ENCODE measurements at regions not wholly inside any gene's neighbourhood (a gene's known extent, or its start where the extent isn't known, plus 50 kb on each side); places are given as distances from the start of the nearest gene placed in this dataset.

GRCh38 chrX:39750256-39750790 is 347.4 kb downstream of the BCOR start:
- H3K27ac ChIP-seq, result no peak overlapping the region
- no peak for TF ChIP-seq CTCF (IDR thresholded peaks at IDR 0.05)
- TF ChIP-seq POLR2A (IDR thresholded peaks at IDR 0.05), result no peak
- no peak for TF ChIP-seq POLR2AphosphoS5 (IDR thresholded peaks at IDR 0.05)
- intact Hi-C loops (cut with DNase I; ENCODE audit: low total_unique reads), result no loop called here
- no peak for DNase-seq (ENCODE audit: low spot score in 2 of 2)
- no peaks in the 10 kb centered on the region for H3K36me3 ChIP-seq
- H3K4me3 ChIP-seq, result no peak overlapping the region
- H3K27me3 ChIP-seq, result peaks cover 0 to 36% of the 10 kb centered on the region in 2 donors
- H3K4me1 ChIP-seq, result no peaks in the 10 kb centered on the region
- no peaks in the 10 kb centered on the region for H3K9me3 ChIP-seq

DNA sequence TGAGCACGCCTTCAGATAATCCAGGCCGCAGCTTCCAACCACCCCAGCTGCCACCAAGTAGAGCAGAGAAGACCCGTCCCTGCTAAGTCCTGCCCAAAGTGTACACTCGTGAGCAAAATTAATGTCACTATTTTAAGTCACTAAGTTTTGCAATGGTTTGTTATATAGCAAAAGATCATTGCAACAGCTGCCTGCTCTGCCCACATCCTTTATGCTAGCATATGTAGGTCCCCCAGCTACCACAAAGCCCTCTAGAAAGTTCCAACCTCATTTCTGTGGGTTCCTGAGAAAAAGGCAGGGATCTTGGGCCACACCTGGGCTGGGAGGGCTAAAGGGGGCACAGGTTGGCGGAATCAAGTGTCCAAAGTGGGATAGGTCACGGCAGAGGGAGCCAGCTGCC is 346.9 kb downstream of the BCOR start:
- no peak for DNase-seq (ENCODE audit: low spot score in 2 of 2)
- Histone ChIP-seq H3K9me3 (no peaks in the 10 kb centered on the region), H3K27me3 (peaks cover 0 to 39% of the 10 kb centered on the region in 2 donors), H3K4me1 (no peaks in the 10 kb centered on the region), H3K36me3 (no peaks in the 10 kb centered on the region), H3K27ac (no peak overlapping the region), H3K4me3 (no peak overlapping the region)
- intact Hi-C loops (cut with DNase I; ENCODE audit: low total_unique reads), result no loop called here
- TF ChIP-seq POLR2A (IDR thresholded peaks at IDR 0.05) (no peak), POLR2AphosphoS5 (IDR thresholded peaks at IDR 0.05) (no peak), CTCF (IDR thresholded peaks at IDR 0.05) (no peak)

- no peaks in the 10 kb centered on the region for H3K36me3 ChIP-seq
- intact Hi-C loops (cut with DNase I; ENCODE audit: low total_unique reads), result no loop called here
- H3K4me1 ChIP-seq, result no peaks in the 10 kb centered on the region
- H3K4me3 ChIP-seq, result no peak overlapping the region
- peaks cover 0 to 40% of the 10 kb centered on the region in 2 donors for H3K27me3 ChIP-seq
- DNase-seq (ENCODE audit: low spot score in 2 of 2), result no peak
- H3K9me3 ChIP-seq, result no peaks in the 10 kb centered on the region
- TF ChIP-seq POLR2A (IDR thresholded peaks at IDR 0.05) (no peak), CTCF (IDR thresholded peaks at IDR 0.05) (no peak), POLR2AphosphoS5 (IDR thresholded peaks at IDR 0.05) (no peak)
- H3K27ac ChIP-seq, result no peak overlapping the region
Observed at GRCh38 chrX:39752815-39753214, 344.9 kb downstream of the BCOR start.

GRCh38 chrX:39753293-39753996 is 344.3 kb downstream of the BCOR start:
- Histone ChIP-seq H3K9me3 (no peaks in the 10 kb centered on the region), H3K27me3 (peaks cover 0 to 45% of the 10 kb centered on the region in 2 donors), H3K27ac (no peak overlapping the region), H3K36me3 (no peaks in the 10 kb centered on the region), H3K4me3 (no peak overlapping the region), H3K4me1 (no peaks in the 10 kb centered on the region)
- intact Hi-C loops (cut with DNase I; ENCODE audit: low total_unique reads), result no loop called here
- no peak for TF ChIP-seq POLR2AphosphoS5 (IDR thresholded peaks at IDR 0.05)
- no peak for TF ChIP-seq POLR2A (IDR thresholded peaks at IDR 0.05)
- no peak for TF ChIP-seq CTCF (IDR thresholded peaks at IDR 0.05)
- no peak for DNase-seq (ENCODE audit: low spot score in 2 of 2)

DNA sequence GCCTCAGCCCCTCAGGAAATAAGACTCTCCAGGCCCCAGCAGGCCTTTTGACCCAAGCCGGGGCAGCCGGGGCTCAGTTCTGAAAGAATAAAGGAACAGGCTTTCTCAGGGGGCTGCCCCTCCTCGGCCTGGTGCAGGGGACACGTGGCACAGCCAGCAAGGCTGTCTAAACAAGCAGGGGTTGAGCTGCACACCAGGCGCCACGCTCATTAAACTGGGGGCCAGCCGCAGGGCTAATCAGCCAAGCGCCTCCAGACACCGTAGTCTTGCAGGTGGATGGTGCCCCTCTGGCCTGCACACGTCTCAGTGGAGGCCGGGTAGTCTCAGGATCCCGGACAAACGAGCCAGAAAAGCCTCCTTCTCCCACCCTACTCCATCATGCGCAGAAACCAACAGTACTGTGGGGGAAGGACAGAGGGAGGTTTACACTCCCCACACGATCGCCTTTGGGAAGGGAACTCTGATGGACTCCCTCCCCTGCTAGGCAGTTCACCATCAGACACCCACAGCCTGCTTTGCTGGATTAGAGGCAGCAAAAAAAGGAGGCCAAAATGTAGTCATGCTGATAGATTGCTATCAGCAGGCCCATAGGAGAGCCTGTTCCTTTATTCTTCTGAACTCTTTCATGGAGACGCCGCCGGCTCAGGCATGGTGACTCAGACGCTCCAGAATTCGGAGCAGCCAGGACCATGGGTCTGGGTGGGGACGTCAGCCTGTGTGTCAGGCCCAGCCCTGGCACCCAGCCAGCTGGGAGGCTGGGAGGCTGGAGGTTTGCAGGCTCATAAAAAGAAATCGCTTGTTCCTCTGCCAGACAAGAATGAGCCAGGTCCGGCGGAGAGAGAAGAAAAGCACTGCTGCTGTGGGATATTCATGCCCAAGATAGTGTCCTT is 342.4 kb downstream of the BCOR start:
- no peaks in the 10 kb centered on the region for H3K9me3 ChIP-seq
- no peak overlapping the region for H3K4me3 ChIP-seq
- H3K4me1 ChIP-seq, result no peaks in the 10 kb centered on the region
- no peaks in the 10 kb centered on the region for H3K36me3 ChIP-seq
- peak; percentile 67 to 88 for DNase-seq (ENCODE audit: low spot score in 2 of 2)
- peak in 2 of 3 donors; percentile 59 to 67 for TF ChIP-seq POLR2AphosphoS5 (IDR thresholded peaks at IDR 0.05)
- no peak for TF ChIP-seq POLR2A (IDR thresholded peaks at IDR 0.05)
- peaks cover 0 to 54% of the 10 kb centered on the region in 2 donors for H3K27me3 ChIP-seq
- intact Hi-C loops (cut with DNase I; ENCODE audit: low total_unique reads), result no loop called here
- peak overlapping the region; percentile 64 to 74 for H3K27ac ChIP-seq
